GM12873 (cell line): ENCODE measurements at regions not wholly inside any gene's neighbourhood (a gene's known extent, or its start where the extent isn't known, plus 50 kb on each side); places are given as distances from the start of the nearest gene placed in this dataset.

ENCODE experiments used
- CTCF ChIP-seq: IDR thresholded peaks from 2 replicates; pipeline ENCODE4 v1.5.1; 2012; ENCODE audit warnings: low read depth, mild to moderate bottlenecking, moderate library complexity, low read length, control low read depth; ENCODE audit not compliant: insufficient read depth; ENCODE audit errors: missing control alignments

GRCh38 chrX:16067886-16068515, 55.4 kb upstream of the GRPR start:
- TF ChIP-seq CTCF = no peak

- TF ChIP-seq CTCF = no peak
These were observed 59.4 kb upstream of the GRPR start for GRCh38 chrX:16063921-16064320.

GRCh38 chrX:16063141-16063540, 60.2 kb upstream of the GRPR start:
- TF ChIP-seq CTCF = no peak

GRCh38 chrX:16061296-16061695, 62.1 kb upstream of the GRPR start:
- TF ChIP-seq CTCF = no peak

DNA sequence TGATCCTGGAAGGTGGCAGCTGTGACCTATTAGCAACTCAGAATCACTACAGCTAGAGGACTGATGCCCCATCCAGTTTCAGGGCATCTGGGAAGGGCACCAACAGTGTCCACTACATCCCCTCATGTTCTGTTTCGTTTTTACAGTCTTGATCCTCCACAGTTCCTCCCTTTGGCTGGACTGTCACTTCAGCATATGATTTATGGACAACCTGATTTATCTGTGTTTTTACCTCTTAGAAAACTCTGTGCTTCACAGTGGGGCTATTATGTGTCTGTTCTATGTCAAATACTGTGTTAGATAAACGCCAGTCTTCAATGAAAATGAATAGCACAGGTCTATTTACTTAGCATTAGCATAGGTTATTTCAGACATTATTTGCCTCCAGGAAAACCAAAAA, 63.1 kb upstream of the GRPR start:
- no peak for TF ChIP-seq CTCF

DNA sequence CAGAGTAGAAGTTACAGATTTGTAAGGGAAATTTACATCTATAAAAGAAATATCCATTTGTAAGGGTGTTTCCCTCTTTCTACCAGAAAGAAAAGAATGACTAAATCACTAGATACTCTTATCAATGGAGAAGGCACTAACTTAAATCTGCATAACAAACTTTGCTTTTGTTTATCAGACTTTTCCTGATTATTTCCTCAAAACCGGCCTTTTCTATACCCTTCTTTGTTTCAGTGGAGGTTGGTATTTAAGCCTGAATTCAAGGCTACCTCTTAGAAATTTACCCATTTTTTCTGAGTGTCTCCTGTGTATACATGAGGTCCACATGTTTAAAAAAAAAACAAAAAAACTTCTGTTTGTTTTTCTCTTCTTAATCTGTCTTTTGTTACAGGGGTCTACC, 80.4 kb upstream of the GRPR start:
- no peak for TF ChIP-seq CTCF

GRCh38 chrX:16039834-16040233, 83.5 kb upstream of the GRPR start:
- no peak for TF ChIP-seq CTCF
